Breast epithelium (tissue), 4 donors: ENCODE measurements at regions not wholly inside any gene's neighbourhood (a gene's known extent, or its start where the extent isn't known, plus 50 kb on each side); places are given as distances from the start of the nearest gene placed in this dataset.
A peak's percentile ranks its signal among the peaks of the same experiment; 100 is the strongest.

Experiments
- DNase-seq, 2 donors: peaks; one replicate each; pipeline ENCODE4 v3.0.0-alpha.2; 2019; ENCODE audit warnings: low spot score in 2 of 2
- H3K27ac ChIP-seq, 2 donors: fragments of 200-600 bp; sonication (generic) in 1 of 2; one replicate each; pipeline ENCODE4 v1.5.1; 2016 to 2019; ENCODE audit warnings: mild to moderate bottlenecking in 1 of 2
- H3K27me3 ChIP-seq, 2 donors: fragments of 200-600 bp; sonication (generic) in 1 of 2; one replicate each; pipeline versions ENCODE4 v1.5.1 to v1.6.0; 2017 to 2019; ENCODE audit warnings: control low read depth in 1 of 2, mild to moderate bottlenecking in 1 of 2
- H3K36me3 ChIP-seq: fragments of 200-600 bp; one replicate; pipeline ENCODE4 v1.5.1; 2019
- H3K4me1 ChIP-seq, 2 donors: fragments of 200-600 bp; sonication (generic); one replicate each; pipeline ENCODE4 v1.5.1; 2016 to 2019; ENCODE audit warnings: control low read depth in 1 of 2
- H3K4me3 ChIP-seq, 3 donors: fragments of 200-600 bp; sonication (generic); 1 replicate in 2 of 3; 2 replicates in 1 of 3; pipeline ENCODE4 v1.5.1; 2016 to 2019; ENCODE audit warnings: mild to moderate bottlenecking in 3 of 3, moderate library complexity in 2 of 3
- H3K9me3 ChIP-seq, 2 donors: fragments of 200-600 bp; sonication (generic) in 1 of 2; one replicate each; pipeline ENCODE4 v1.5.1; 2016 to 2019; ENCODE audit warnings: control low read depth in 1 of 2
- POLR2A ChIP-seq: fragments of 450-650 bp; IDR thresholded peaks from one replicate; pipeline ENCODE4 v1.6.1; 2016; ENCODE audit warnings: antibody characterized with exemption, mild to moderate bottlenecking, moderate library complexity
- POLR2AphosphoS5 ChIP-seq, 3 donors: sonication (generic); formaldehyde crosslinking; IDR thresholded peaks; one replicate each; pipeline ENCODE4 v1.6.1; 2017; ENCODE audit warnings: antibody characterized with exemption in 3 of 3
- intact Hi-C: fragments of 100-400 bp; cut with DNase I; formaldehyde crosslinking; loops from one replicate; pipeline ENCODE4 v1.15.1; 2023; ENCODE audit warnings: low total_unique reads
- TF ChIP-seq, protein P1 (sequence below), 3 donors: fragments of 450-650 bp; IDR thresholded peaks; one replicate each; pipeline ENCODE4 v1.5.1; 2016 to 2017; ENCODE audit warnings: antibody characterized with exemption in 3 of 3, mild to moderate bottlenecking in 3 of 3, moderate library complexity in 3 of 3

DNA sequence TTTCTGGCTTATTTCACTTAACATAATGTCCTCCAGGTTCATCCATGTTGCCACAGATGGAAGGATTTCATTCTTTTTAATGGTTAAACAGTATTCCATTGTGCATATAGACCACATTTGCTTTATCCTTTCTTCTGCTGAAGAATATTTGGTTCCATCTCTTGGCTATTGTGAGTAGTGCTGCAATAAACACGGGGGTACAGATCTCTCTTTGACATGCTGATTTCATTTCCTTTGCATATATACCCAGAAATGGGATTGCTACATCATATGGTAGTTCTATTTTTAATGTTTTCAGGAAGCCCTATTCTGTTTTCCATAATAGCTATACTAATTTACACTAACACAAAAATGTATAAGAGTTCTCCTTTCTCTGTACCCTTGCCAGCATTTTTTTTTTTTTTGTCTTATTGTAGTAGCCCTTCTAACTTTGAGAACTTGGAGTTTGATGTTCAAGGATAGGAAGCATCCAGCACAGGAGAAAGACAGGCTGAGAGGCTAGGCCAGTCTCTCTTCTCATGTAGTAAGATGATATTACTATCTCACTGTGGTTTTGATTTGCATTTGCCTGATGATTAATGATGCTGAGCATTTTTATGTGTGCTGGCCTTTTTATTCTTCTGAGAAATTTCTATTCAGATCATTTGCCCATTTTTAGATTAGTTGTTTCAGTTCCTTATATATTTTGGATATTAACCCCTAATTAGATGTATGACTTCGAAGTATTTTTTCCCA lies 592.2 kb upstream of the ZNF608 start:
- intact Hi-C loops: no loop called here
- Histone ChIP-seq H3K27ac (no peak overlapping the region), H3K4me1 (no peaks in the 10 kb centered on the region), H3K4me3 (no peak overlapping the region), H3K9me3 (peaks cover 0 to under 1% of the 10 kb centered on the region in 2 donors), H3K36me3 (no peaks in the 10 kb centered on the region), H3K27me3 (no peaks in the 10 kb centered on the region)
- TF ChIP-seq, protein P1, sequence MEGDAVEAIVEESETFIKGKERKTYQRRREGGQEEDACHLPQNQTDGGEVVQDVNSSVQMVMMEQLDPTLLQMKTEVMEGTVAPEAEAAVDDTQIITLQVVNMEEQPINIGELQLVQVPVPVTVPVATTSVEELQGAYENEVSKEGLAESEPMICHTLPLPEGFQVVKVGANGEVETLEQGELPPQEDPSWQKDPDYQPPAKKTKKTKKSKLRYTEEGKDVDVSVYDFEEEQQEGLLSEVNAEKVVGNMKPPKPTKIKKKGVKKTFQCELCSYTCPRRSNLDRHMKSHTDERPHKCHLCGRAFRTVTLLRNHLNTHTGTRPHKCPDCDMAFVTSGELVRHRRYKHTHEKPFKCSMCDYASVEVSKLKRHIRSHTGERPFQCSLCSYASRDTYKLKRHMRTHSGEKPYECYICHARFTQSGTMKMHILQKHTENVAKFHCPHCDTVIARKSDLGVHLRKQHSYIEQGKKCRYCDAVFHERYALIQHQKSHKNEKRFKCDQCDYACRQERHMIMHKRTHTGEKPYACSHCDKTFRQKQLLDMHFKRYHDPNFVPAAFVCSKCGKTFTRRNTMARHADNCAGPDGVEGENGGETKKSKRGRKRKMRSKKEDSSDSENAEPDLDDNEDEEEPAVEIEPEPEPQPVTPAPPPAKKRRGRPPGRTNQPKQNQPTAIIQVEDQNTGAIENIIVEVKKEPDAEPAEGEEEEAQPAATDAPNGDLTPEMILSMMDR (IDR thresholded peaks at IDR 0.05): no peak
- TF ChIP-seq POLR2AphosphoS5 (IDR thresholded peaks at IDR 0.05) (no peak), POLR2A (no peak)
- DNase-seq: no peak

DNA sequence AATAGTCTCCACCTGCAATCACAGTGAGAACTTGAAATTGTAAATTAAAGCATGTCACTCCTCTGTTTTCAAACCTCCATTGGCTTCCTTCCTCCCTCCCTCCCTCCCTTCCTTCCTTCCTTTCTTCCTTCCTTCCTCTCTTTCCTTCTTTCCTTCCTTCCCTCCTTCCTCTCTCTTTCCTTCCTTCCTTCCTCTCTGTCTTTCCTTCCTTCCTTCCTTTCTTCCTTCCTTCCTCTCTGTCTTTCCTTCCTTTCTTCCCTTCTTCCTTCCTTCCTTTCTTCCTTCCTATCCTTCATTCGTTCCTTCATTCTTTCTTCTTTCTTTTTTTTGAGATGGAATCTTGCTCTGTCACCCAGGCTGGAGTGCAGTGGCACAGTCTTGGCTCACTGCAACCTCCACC lies 595.0 kb upstream of the ZNF608 start:
- TF ChIP-seq POLR2AphosphoS5 (IDR thresholded peaks at IDR 0.05) (no peak), POLR2A (no peak)
- TF ChIP-seq, protein P1 (IDR thresholded peaks at IDR 0.05): no peak
- H3K36me3 ChIP-seq: no peaks in the 10 kb centered on the region
- H3K9me3 ChIP-seq: peaks cover 0 to 9% of the 10 kb centered on the region in 2 donors
- H3K4me1 ChIP-seq: no peaks in the 10 kb centered on the region
- no peak overlapping the region for H3K4me3 ChIP-seq
- no peak overlapping the region for H3K27ac ChIP-seq
- no peak for DNase-seq
- intact Hi-C loops: no loop called here
- no peaks in the 10 kb centered on the region for H3K27me3 ChIP-seq

DNA sequence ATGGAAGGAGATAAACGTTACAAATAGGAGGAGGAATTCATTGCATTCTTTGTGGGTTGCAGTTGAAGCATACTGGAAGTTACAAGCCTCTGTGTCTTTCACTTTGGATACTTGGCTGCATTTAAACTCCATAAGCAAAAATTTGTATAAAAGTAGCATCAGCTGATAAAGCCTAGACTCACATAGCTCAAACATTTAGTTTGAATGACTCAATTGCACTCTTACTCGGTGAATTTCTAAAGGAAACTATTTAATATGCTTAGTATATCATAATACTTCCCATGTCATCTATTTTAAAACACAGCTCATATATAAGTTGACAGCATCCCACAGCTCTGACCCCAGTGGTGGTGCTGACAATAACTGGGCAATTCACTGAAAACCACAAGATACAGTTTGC lies 596.6 kb upstream of the ZNF608 start:
- TF ChIP-seq POLR2AphosphoS5 (IDR thresholded peaks at IDR 0.05) (no peak), POLR2A (no peak)
- TF ChIP-seq, protein P1 (IDR thresholded peaks at IDR 0.05): no peak
- no peak for DNase-seq
- Histone ChIP-seq H3K4me3 (no peak overlapping the region), H3K27me3 (no peaks in the 10 kb centered on the region), H3K27ac (no peak overlapping the region), H3K9me3 (peaks cover 0 to 9% of the 10 kb centered on the region in 2 donors), H3K4me1 (no peaks in the 10 kb centered on the region), H3K36me3 (no peaks in the 10 kb centered on the region)
- intact Hi-C loops: no loop called here

DNA sequence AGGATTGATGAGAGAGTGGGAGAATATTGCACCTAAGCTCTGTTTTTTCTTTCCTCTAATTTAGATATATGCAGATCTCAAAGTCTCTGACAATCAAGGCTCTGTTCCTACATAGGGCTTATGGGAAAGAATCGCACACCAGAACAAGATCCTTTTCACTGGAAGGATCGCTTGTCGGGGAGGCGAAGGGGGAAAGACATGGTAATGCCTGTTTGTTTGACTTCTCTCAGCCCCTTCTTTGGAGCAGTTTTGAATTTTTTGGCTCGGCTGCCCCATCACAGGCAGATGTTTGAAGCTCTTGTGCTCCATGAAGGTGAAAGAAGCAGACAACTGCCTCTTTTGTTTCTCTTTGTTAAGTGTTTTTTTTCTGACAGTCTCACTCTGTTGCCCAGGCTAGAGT lies 599.9 kb upstream of the ZNF608 start:
- TF ChIP-seq POLR2AphosphoS5 (IDR thresholded peaks at IDR 0.05): no peak
- TF ChIP-seq POLR2A: no peak
- TF ChIP-seq, protein P1 (IDR thresholded peaks at IDR 0.05): no peak
- DNase-seq: no peak
- no peaks in the 10 kb centered on the region for H3K27me3 ChIP-seq
- no peak overlapping the region for H3K4me3 ChIP-seq
- intact Hi-C loops: no loop called here
- peaks cover 0 to 9% of the 10 kb centered on the region in 2 donors for H3K9me3 ChIP-seq
- H3K36me3 ChIP-seq: no peaks in the 10 kb centered on the region
- no peak overlapping the region for H3K27ac ChIP-seq
- no peaks in the 10 kb centered on the region for H3K4me1 ChIP-seq

DNA sequence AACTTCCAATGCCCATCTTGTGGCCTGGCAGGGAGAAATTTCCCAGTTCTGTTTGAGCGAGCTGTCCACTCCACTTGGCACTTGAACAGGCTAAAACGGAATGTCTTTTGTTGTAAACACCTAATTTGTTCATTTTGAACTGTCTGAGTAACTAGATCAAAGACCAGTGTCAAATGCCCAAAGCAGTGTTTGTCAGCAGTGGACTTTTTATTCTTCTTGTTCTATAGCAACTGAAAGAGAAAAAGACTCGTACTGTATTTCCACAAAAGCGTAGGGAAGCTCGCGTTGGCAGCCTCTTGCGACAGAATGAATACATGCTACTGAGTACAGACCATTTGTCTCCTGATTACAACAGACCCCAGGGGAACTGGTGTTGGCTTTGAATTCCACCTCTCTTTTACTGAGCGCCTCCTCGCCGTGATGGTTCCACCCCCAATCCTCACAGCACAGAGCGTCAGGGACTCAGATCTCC lies 601.8 kb upstream of the ZNF608 start:
- Histone ChIP-seq H3K36me3 (no peaks in the 10 kb centered on the region), H3K27ac (no peak overlapping the region), H3K4me3 (peak overlapping the region in 1 of 3 donors; percentile 31), H3K9me3 (peaks cover 0 to 9% of the 10 kb centered on the region in 2 donors), H3K27me3 (no peaks in the 10 kb centered on the region), H3K4me1 (no peaks in the 10 kb centered on the region)
- DNase-seq: no peak
- TF ChIP-seq POLR2AphosphoS5 (IDR thresholded peaks at IDR 0.05): no peak
- TF ChIP-seq, protein P1 (IDR thresholded peaks at IDR 0.05): no peak
- intact Hi-C loops: no loop called here
